SK-N-SH treated with all-trans-retinoic acid at 6 μM for 48 hours (cell line): ENCODE measurements at regions not wholly inside any gene's neighbourhood (a gene's known extent, or its start where the extent isn't known, plus 50 kb on each side); places are given as distances from the start of the nearest gene placed in this dataset.

ENCODE experiments used
- CSRNP3 ChIP-seq: fragments of 250-450 bp; sonication (Bioruptor Pico); IDR thresholded peaks from 2 replicates; pipeline ENCODE4 v1.5.1; 2021; ENCODE audit warnings: mild to moderate bottlenecking, moderate library complexity
- ISL1 ChIP-seq: fragments of 250-450 bp; sonication (Bioruptor Pico); IDR thresholded peaks from 2 replicates; pipeline ENCODE4 v2.1.2; 2022; ENCODE audit warnings: mild to moderate bottlenecking, moderate library complexity
- PATZ1 ChIP-seq: fragments of 250-450 bp; sonication (Bioruptor Pico); IDR thresholded peaks from 2 replicates; pipeline ENCODE4 v1.8.0; 2020; ENCODE audit warnings: mild to moderate bottlenecking, moderate library complexity, borderline replicate concordance
- ZFP30 ChIP-seq: fragments of 450-650 bp; formaldehyde crosslinking; IDR thresholded peaks from 2 replicates; pipeline ENCODE4 v1.5.0; 2022; ENCODE audit warnings: mild to moderate bottlenecking, moderate library complexity
- ZNF8 ChIP-seq: fragments of 450-650 bp; formaldehyde crosslinking; IDR thresholded peaks from 2 replicates; pipeline ENCODE4 v1.5.0; 2020; ENCODE audit warnings: mild to moderate bottlenecking, moderate library complexity

- TF ChIP-seq ISL1 (CRISPR knock-in tag) (no peak), PATZ1 (CRISPR knock-in tag) (no peak), ZNF8 (no peak), ZFP30 (CRISPR knock-in tag) (no peak), CSRNP3 (CRISPR knock-in tag) (no peak)
These were observed 160.1 kb downstream of the OR4M2 start for GRCh38 chr15:22240403-22240802.
